Activated naive CD4-positive, alpha-beta T cell treated with anti-CD3 and anti-CD28 coated beads, Interleukin-2, amount 50 U/mL, for 24 hours (primary cell): ENCODE measurements at regions not wholly inside any gene's neighbourhood (a gene's known extent, or its start where the extent isn't known, plus 50 kb on each side); places are given as distances from the start of the nearest gene placed in this dataset.

Experiments used
- H3K27ac Mint-ChIP-seq: one replicate; pipeline ENCODE4 v1.8.0; 2021; ENCODE audit warnings: mild to moderate bottlenecking, mixed read lengths
- H3K27me3 Mint-ChIP-seq: one replicate; pipeline ENCODE4 v1.8.0; 2021; ENCODE audit warnings: mixed read lengths
- H3K36me3 Mint-ChIP-seq: one replicate; pipeline ENCODE4 v1.8.0; 2021; ENCODE audit warnings: mixed read lengths
- H3K4me1 Mint-ChIP-seq: one replicate; pipeline ENCODE4 v1.8.0; 2021; ENCODE audit warnings: mixed read lengths
- H3K4me3 Mint-ChIP-seq: one replicate; pipeline ENCODE4 v1.8.0; 2021; ENCODE audit warnings: mild to moderate bottlenecking, mixed read lengths
- H3K9me3 Mint-ChIP-seq: one replicate; pipeline ENCODE4 v1.8.0; 2021; ENCODE audit warnings: mixed read lengths

- Mint-ChIP-seq H3K27me3 (peaks cover 2% of the 10 kb centered on the region), H3K4me1 (peaks cover 4% of the 10 kb centered on the region), H3K4me3 (no peak overlapping the region), H3K9me3 (no peaks in the 10 kb centered on the region), H3K27ac (no peak overlapping the region), H3K36me3 (no peaks in the 10 kb centered on the region)
Observed at GRCh38 chr5:40034441-40034840, 609.7 kb upstream of the DAB2 start.

GRCh38 chr5:40033411-40033810, 608.6 kb upstream of the DAB2 start:
- H3K27ac Mint-ChIP-seq: no peak overlapping the region
- no peaks in the 10 kb centered on the region for H3K36me3 Mint-ChIP-seq
- H3K4me3 Mint-ChIP-seq: no peak overlapping the region
- H3K4me1 Mint-ChIP-seq: peaks cover 4% of the 10 kb centered on the region
- no peaks in the 10 kb centered on the region for H3K9me3 Mint-ChIP-seq
- H3K27me3 Mint-ChIP-seq: peaks cover 6% of the 10 kb centered on the region

GRCh38 chr5:40033009-40033408, 608.2 kb upstream of the DAB2 start:
- Mint-ChIP-seq H3K9me3 (no peaks in the 10 kb centered on the region), H3K4me3 (no peak overlapping the region)

GRCh38 chr5:40030661-40031060, 605.9 kb upstream of the DAB2 start:
- H3K4me1 Mint-ChIP-seq: peaks cover 4% of the 10 kb centered on the region
- no peaks in the 10 kb centered on the region for H3K36me3 Mint-ChIP-seq
- H3K27me3 Mint-ChIP-seq: peaks cover 9% of the 10 kb centered on the region
- no peaks in the 10 kb centered on the region for H3K9me3 Mint-ChIP-seq
- no peak overlapping the region for H3K4me3 Mint-ChIP-seq
- H3K27ac Mint-ChIP-seq: no peak overlapping the region

More at GRCh38 chr5:40033009-40033408, 608.2 kb upstream of the DAB2 start:
- Mint-ChIP-seq H3K4me1 (peaks cover 4% of the 10 kb centered on the region), H3K27ac (no peak overlapping the region), H3K27me3 (peaks cover 6% of the 10 kb centered on the region), H3K36me3 (no peaks in the 10 kb centered on the region)

GRCh38 chr5:40029711-40030495, 605.1 kb upstream of the DAB2 start:
- Mint-ChIP-seq H3K27ac (no peak overlapping the region), H3K4me1 (peaks cover 4% of the 10 kb centered on the region), H3K9me3 (no peaks in the 10 kb centered on the region), H3K27me3 (peaks cover 9% of the 10 kb centered on the region), H3K36me3 (no peaks in the 10 kb centered on the region), H3K4me3 (no peak overlapping the region)

- H3K4me3 Mint-ChIP-seq: no peak overlapping the region
- H3K4me1 Mint-ChIP-seq: no peaks in the 10 kb centered on the region
- no peaks in the 10 kb centered on the region for H3K36me3 Mint-ChIP-seq
- H3K27ac Mint-ChIP-seq: no peak overlapping the region
- peaks cover 9% of the 10 kb centered on the region for H3K27me3 Mint-ChIP-seq
- no peaks in the 10 kb centered on the region for H3K9me3 Mint-ChIP-seq
Observed at GRCh38 chr5:40027400-40027799, 602.6 kb upstream of the DAB2 start.

GRCh38 chr5:40025586-40025985, 600.8 kb upstream of the DAB2 start:
- no peaks in the 10 kb centered on the region for H3K4me1 Mint-ChIP-seq
- H3K36me3 Mint-ChIP-seq: no peaks in the 10 kb centered on the region
- H3K27ac Mint-ChIP-seq: no peak overlapping the region
- peaks cover 7% of the 10 kb centered on the region for H3K27me3 Mint-ChIP-seq
- H3K4me3 Mint-ChIP-seq: no peak overlapping the region
- no peaks in the 10 kb centered on the region for H3K9me3 Mint-ChIP-seq

GRCh38 chr5:40022057-40022456, 597.3 kb upstream of the DAB2 start:
- Mint-ChIP-seq H3K9me3 (no peaks in the 10 kb centered on the region), H3K36me3 (no peaks in the 10 kb centered on the region), H3K4me1 (no peaks in the 10 kb centered on the region), H3K4me3 (no peak overlapping the region), H3K27me3 (peaks cover 4% of the 10 kb centered on the region), H3K27ac (no peak overlapping the region)

- no peak overlapping the region for H3K4me3 Mint-ChIP-seq
Observed at GRCh38 chr5:40021007-40021406, 596.2 kb upstream of the DAB2 start.

GRCh38 chr5:40017918-40018317, 593.1 kb upstream of the DAB2 start:
- no peaks in the 10 kb centered on the region for H3K4me1 Mint-ChIP-seq
- H3K4me3 Mint-ChIP-seq: no peak overlapping the region
- H3K36me3 Mint-ChIP-seq: no peaks in the 10 kb centered on the region
- no peaks in the 10 kb centered on the region for H3K9me3 Mint-ChIP-seq
- H3K27me3 Mint-ChIP-seq: peaks cover 8% of the 10 kb centered on the region
- H3K27ac Mint-ChIP-seq: no peak overlapping the region

More at GRCh38 chr5:40021007-40021406, 596.2 kb upstream of the DAB2 start:
- Mint-ChIP-seq H3K9me3 (no peaks in the 10 kb centered on the region), H3K36me3 (no peaks in the 10 kb centered on the region), H3K4me1 (no peaks in the 10 kb centered on the region), H3K27ac (no peak overlapping the region), H3K27me3 (peaks cover 3% of the 10 kb centered on the region)

- no peaks in the 10 kb centered on the region for H3K36me3 Mint-ChIP-seq
- H3K4me3 Mint-ChIP-seq: no peak overlapping the region
- no peaks in the 10 kb centered on the region for H3K9me3 Mint-ChIP-seq
- no peaks in the 10 kb centered on the region for H3K4me1 Mint-ChIP-seq
- H3K27me3 Mint-ChIP-seq: peaks cover 8% of the 10 kb centered on the region
- no peak overlapping the region for H3K27ac Mint-ChIP-seq
Observed at GRCh38 chr5:40017135-40017534, 592.4 kb upstream of the DAB2 start.

- H3K27me3 Mint-ChIP-seq: peaks cover 14% of the 10 kb centered on the region
- H3K9me3 Mint-ChIP-seq: peaks cover 19% of the 10 kb centered on the region
- H3K4me3 Mint-ChIP-seq: no peak overlapping the region
- H3K4me1 Mint-ChIP-seq: no peaks in the 10 kb centered on the region
- H3K27ac Mint-ChIP-seq: no peak overlapping the region
- H3K36me3 Mint-ChIP-seq: peaks cover 6% of the 10 kb centered on the region
Observed at GRCh38 chr5:40010436-40010835, 585.7 kb upstream of the DAB2 start.

GRCh38 chr5:40006260-40006659, 581.5 kb upstream of the DAB2 start:
- H3K9me3 Mint-ChIP-seq: peaks cover 19% of the 10 kb centered on the region
- H3K4me1 Mint-ChIP-seq: no peaks in the 10 kb centered on the region
- H3K4me3 Mint-ChIP-seq: no peak overlapping the region
- H3K36me3 Mint-ChIP-seq: peaks cover 6% of the 10 kb centered on the region
- H3K27ac Mint-ChIP-seq: no peak overlapping the region
- peaks cover 12% of the 10 kb centered on the region for H3K27me3 Mint-ChIP-seq

- H3K4me3 Mint-ChIP-seq: no peak overlapping the region
- peaks cover 4% of the 10 kb centered on the region for H3K27me3 Mint-ChIP-seq
- no peak overlapping the region for H3K27ac Mint-ChIP-seq
- no peaks in the 10 kb centered on the region for H3K36me3 Mint-ChIP-seq
- no peaks in the 10 kb centered on the region for H3K9me3 Mint-ChIP-seq
- no peaks in the 10 kb centered on the region for H3K4me1 Mint-ChIP-seq
Observed at GRCh38 chr5:40001796-40002195, 577.0 kb upstream of the DAB2 start.

- no peak overlapping the region for H3K4me3 Mint-ChIP-seq
- H3K36me3 Mint-ChIP-seq: no peaks in the 10 kb centered on the region
Observed at GRCh38 chr5:39998518-39998917, 573.7 kb upstream of the DAB2 start.

GRCh38 chr5:39995990-39996389, 571.2 kb upstream of the DAB2 start:
- H3K4me1 Mint-ChIP-seq: no peaks in the 10 kb centered on the region
- no peak overlapping the region for H3K27ac Mint-ChIP-seq
- no peaks in the 10 kb centered on the region for H3K9me3 Mint-ChIP-seq
- H3K27me3 Mint-ChIP-seq: peaks cover 5% of the 10 kb centered on the region
- H3K36me3 Mint-ChIP-seq: no peaks in the 10 kb centered on the region
- no peak overlapping the region for H3K4me3 Mint-ChIP-seq

More at GRCh38 chr5:39998518-39998917, 573.7 kb upstream of the DAB2 start:
- Mint-ChIP-seq H3K4me1 (no peaks in the 10 kb centered on the region), H3K27me3 (peaks cover 2% of the 10 kb centered on the region), H3K27ac (no peak overlapping the region), H3K9me3 (no peaks in the 10 kb centered on the region)
